GM12891 (cell line): ENCODE measurements at regions not wholly inside any gene's neighbourhood (a gene's known extent, or its start where the extent isn't known, plus 50 kb on each side); places are given as distances from the start of the nearest gene placed in this dataset.

Experiments used
- POLR2A ChIP-seq: IDR thresholded peaks from 2 replicates; pipeline ENCODE4 v1.6.1; 2011; ENCODE audit warnings: low read depth, low read length, control low read depth
- POLR2AphosphoS5 ChIP-seq: IDR thresholded peaks from 2 replicates; pipeline ENCODE4 v1.6.1; 2011; ENCODE audit warnings: low read depth, low read length, control low read depth

DNA sequence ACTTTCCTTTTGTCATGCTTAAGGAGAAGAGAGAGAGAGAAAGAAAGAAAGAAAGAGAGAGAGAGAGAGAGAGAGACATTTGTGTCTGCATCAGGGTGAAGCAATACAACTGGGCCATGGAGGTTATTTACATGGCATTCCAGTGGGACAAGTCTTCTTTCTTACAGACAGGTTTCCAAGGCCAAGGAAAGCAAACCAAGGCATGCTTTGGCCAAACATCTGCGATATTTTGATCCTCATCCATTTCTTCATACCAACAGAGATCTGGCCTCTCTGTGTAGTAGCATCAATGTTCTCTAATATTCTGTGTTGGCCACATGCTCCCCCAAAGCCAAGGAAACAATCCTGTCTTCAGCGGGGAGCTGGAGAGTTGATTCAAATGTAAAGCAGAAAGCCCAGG, 292.1 kb downstream of the SETD4 start:
- no peak for TF ChIP-seq POLR2A
- no peak for TF ChIP-seq POLR2AphosphoS5
